Naive thymus-derived CD8-positive, alpha-beta T cell (primary cell): ENCODE measurements at regions not wholly inside any gene's neighbourhood (a gene's known extent, or its start where the extent isn't known, plus 50 kb on each side); places are given as distances from the start of the nearest gene placed in this dataset.
A peak's percentile ranks its signal among the peaks of the same experiment; 100 is the strongest.
"Not testable (repeated sequence)": the region's sequence is repeated elsewhere in the genome, so short reads cannot be mapped to it uniquely, and the experiment has no call there.

Source experiments
- ATAC-seq, 2 donors: fragments of 150-1000 bp; cut with Tn5 transposase in 1 of 2; sonication (Bioruptor Pico), chemical (Tn5 transposase) in 1 of 2; 1 replicate in 1 of 2; 2 replicates in 1 of 2; pipeline ENCODE4 v1.10.0; 2021; ENCODE audit warnings: mild to moderate bottlenecking in 2 of 2, moderate library complexity in 2 of 2
- POLR2A ChIA-PET: fragments of 350-600 bp; sonication (Branson Sonifier 250); formaldehyde crosslinking; loops from one replicate; lab custom pipeline; 2021; ENCODE audit warnings: antibody characterized with exemption; lab: Charles Lee
- DNase-seq, 10 donors: peaks; one replicate each; pipeline versions ENCODE4 v3.0.0 to v3.0.0-alpha.2; 2020 to 2022
- H3K27ac Mint-ChIP-seq, 10 donors: one replicate each; pipeline ENCODE4 v1.8.0; 2020 to 2022; ENCODE audit warnings: mild to moderate bottlenecking in 10 of 10, mixed read lengths in 10 of 10, moderate library complexity in 4 of 10, inconsistent platforms in 1 of 10
- H3K27me3 Mint-ChIP-seq, 5 donors: one replicate each; pipeline ENCODE4 v1.8.0; 2021 to 2022; ENCODE audit warnings: mixed read lengths in 5 of 5
- H3K36me3 Mint-ChIP-seq, 3 donors: one replicate each; pipeline ENCODE4 v1.8.0; 2020 to 2022; ENCODE audit warnings: mixed read lengths in 3 of 3, mild to moderate bottlenecking in 2 of 3, inconsistent platforms in 1 of 3
- H3K4me1 Mint-ChIP-seq, 4 donors: one replicate each; pipeline ENCODE4 v1.8.0; 2021 to 2022; ENCODE audit warnings: mixed read lengths in 4 of 4
- H3K4me3 Mint-ChIP-seq, 10 donors: one replicate each; pipeline ENCODE4 v1.8.0; 2020 to 2022; ENCODE audit warnings: mild to moderate bottlenecking in 10 of 10, mixed read lengths in 10 of 10, moderate library complexity in 6 of 10, inconsistent platforms in 1 of 10
- H3K9me3 Mint-ChIP-seq, 9 donors: one replicate each; pipeline ENCODE4 v1.8.0; 2020 to 2022; ENCODE audit warnings: mixed read lengths in 9 of 9, mild to moderate bottlenecking in 3 of 9, inconsistent platforms in 1 of 9, moderate library complexity in 1 of 9

GRCh38 chrX:142390998-142391397, 185.9 kb upstream of the MAGEC2 start:
- DNase-seq, ATAC-seq, POLR2A ChIA-PET, H3K27ac Mint-ChIP-seq, H3K4me3 Mint-ChIP-seq, H3K4me1 Mint-ChIP-seq, H3K27me3 Mint-ChIP-seq, H3K36me3 Mint-ChIP-seq: not testable (repeated sequence)
- H3K9me3 Mint-ChIP-seq, result peaks cover 0 to 11% (median 2%) of the 10 kb centered on the region in 9 donors

- H3K36me3 Mint-ChIP-seq, result no peaks in the 10 kb centered on the region
- no peak for DNase-seq
- H3K27ac Mint-ChIP-seq, result no peak overlapping the region
- H3K4me1 Mint-ChIP-seq, result no peaks in the 10 kb centered on the region
- peaks cover 0 to 4% (median 0%) of the 10 kb centered on the region in 9 donors for H3K9me3 Mint-ChIP-seq
- H3K4me3 Mint-ChIP-seq, result no peak overlapping the region
- no peaks in the 10 kb centered on the region for H3K27me3 Mint-ChIP-seq
- ATAC-seq, result no peak
- POLR2A ChIA-PET, result no interaction called here
These were observed 158.4 kb upstream of the MAGEC2 start for GRCh38 chrX:142363501-142363900.

- Mint-ChIP-seq H3K36me3 (no peaks in the 10 kb centered on the region), H3K27me3 (no peaks in the 10 kb centered on the region), H3K4me1 (no peaks in the 10 kb centered on the region), H3K9me3 (no peaks in the 10 kb centered on the region), H3K4me3 (no peak overlapping the region), H3K27ac (no peak overlapping the region)
- DNase-seq (no peak), ATAC-seq (no peak)
- POLR2A ChIA-PET, result no interaction called here
These were observed 154.2 kb upstream of the MAGEC2 start for GRCh38 chrX:142359331-142359730.

GRCh38 chrX:142327182-142327581, 122.1 kb upstream of the MAGEC2 start:
- Mint-ChIP-seq H3K36me3 (no peaks in the 10 kb centered on the region), H3K4me3 (no peak overlapping the region), H3K27ac (no peak overlapping the region), H3K9me3 (peaks cover 0 to 18% (median 0%) of the 10 kb centered on the region in 9 donors), H3K4me1 (no peaks in the 10 kb centered on the region), H3K27me3 (no peaks in the 10 kb centered on the region)
- POLR2A ChIA-PET, result no interaction called here
- no peak for DNase-seq
- ATAC-seq, result no peak

- POLR2A ChIA-PET, result no interaction called here
- DNase-seq (no peak), ATAC-seq (no peak)
- no peak overlapping the region for H3K27ac Mint-ChIP-seq
- no peaks in the 10 kb centered on the region for H3K27me3 Mint-ChIP-seq
- peaks cover 0 to 4% (median 0%) of the 10 kb centered on the region in 9 donors for H3K9me3 Mint-ChIP-seq
- no peaks in the 10 kb centered on the region for H3K36me3 Mint-ChIP-seq
- H3K4me3 Mint-ChIP-seq, result no peak overlapping the region
- H3K4me1 Mint-ChIP-seq, result no peaks in the 10 kb centered on the region
These were observed 107.5 kb upstream of the MAGEC2 start for GRCh38 chrX:142312591-142312990.

- H3K4me1 Mint-ChIP-seq, result no peaks in the 10 kb centered on the region
- ATAC-seq, result no peak
- H3K9me3 Mint-ChIP-seq, result peaks cover 0 to 16% (median 3%) of the 10 kb centered on the region in 9 donors
- DNase-seq, result no peak
- H3K36me3 Mint-ChIP-seq, result no peaks in the 10 kb centered on the region
- H3K4me3 Mint-ChIP-seq, result no peak overlapping the region
- no peak overlapping the region for H3K27ac Mint-ChIP-seq
- POLR2A ChIA-PET, result no interaction called here
- no peaks in the 10 kb centered on the region for H3K27me3 Mint-ChIP-seq
These were observed 94.3 kb upstream of the MAGEC2 start for GRCh38 chrX:142299406-142299805.

- ATAC-seq (no peak), DNase-seq (no peak)
- no peaks in the 10 kb centered on the region for H3K36me3 Mint-ChIP-seq
- H3K4me1 Mint-ChIP-seq, result no peaks in the 10 kb centered on the region
- H3K4me3 Mint-ChIP-seq, result no peak overlapping the region
- peaks cover 0 to 9% (median 2%) of the 10 kb centered on the region in 9 donors for H3K9me3 Mint-ChIP-seq
- no peaks in the 10 kb centered on the region for H3K27me3 Mint-ChIP-seq
- POLR2A ChIA-PET, result no interaction called here
- no peak overlapping the region for H3K27ac Mint-ChIP-seq
These were observed 91.3 kb upstream of the MAGEC2 start for GRCh38 chrX:142296421-142296820.

GRCh38 chrX:142295190-142295589, 90.1 kb upstream of the MAGEC2 start:
- Mint-ChIP-seq H3K27ac (no peak overlapping the region), H3K36me3 (no peaks in the 10 kb centered on the region), H3K4me3 (no peak overlapping the region), H3K9me3 (peaks cover 0 to 9% (median 2%) of the 10 kb centered on the region in 9 donors), H3K27me3 (no peaks in the 10 kb centered on the region), H3K4me1 (no peaks in the 10 kb centered on the region)
- POLR2A ChIA-PET, result no interaction called here
- no peak for ATAC-seq
- no peak for DNase-seq

- H3K4me1 Mint-ChIP-seq, H3K27ac Mint-ChIP-seq, H3K4me3 Mint-ChIP-seq, H3K36me3 Mint-ChIP-seq, DNase-seq, ATAC-seq, POLR2A ChIA-PET, H3K27me3 Mint-ChIP-seq: not testable (repeated sequence)
- peaks cover 0 to 16% (median 7%) of the 10 kb centered on the region in 9 donors for H3K9me3 Mint-ChIP-seq
These were observed 65.1 kb upstream of the MAGEC2 start for GRCh38 chrX:142270166-142270565.

- DNase-seq (no peak), ATAC-seq (no peak)
- no peaks in the 10 kb centered on the region for H3K27me3 Mint-ChIP-seq
- H3K9me3 Mint-ChIP-seq, result peaks cover 0 to 6% (median 0%) of the 10 kb centered on the region in 9 donors
- H3K27ac Mint-ChIP-seq, result no peak overlapping the region
- POLR2A ChIA-PET, result no interaction called here
- H3K4me1 Mint-ChIP-seq, result no peaks in the 10 kb centered on the region
- no peaks in the 10 kb centered on the region for H3K36me3 Mint-ChIP-seq
- H3K4me3 Mint-ChIP-seq, result no peak overlapping the region
These were observed 61.3 kb upstream of the MAGEC2 start for GRCh38 chrX:142266417-142266816.

- DNase-seq, result peak in 1 of 10 donors; percentile 3
- H3K27me3 Mint-ChIP-seq, H3K4me1 Mint-ChIP-seq, H3K27ac Mint-ChIP-seq, H3K36me3 Mint-ChIP-seq, POLR2A ChIA-PET, ATAC-seq, H3K4me3 Mint-ChIP-seq, H3K9me3 Mint-ChIP-seq: not testable (repeated sequence)
These were observed 60.5 kb upstream of the MAGEC2 start for GRCh38 chrX:142265549-142265948.

GRCh38 chrX:142256935-142257334, 51.8 kb upstream of the MAGEC2 start:
- no peak overlapping the region for H3K27ac Mint-ChIP-seq
- H3K27me3 Mint-ChIP-seq, result no peaks in the 10 kb centered on the region
- no peak overlapping the region for H3K4me3 Mint-ChIP-seq
- POLR2A ChIA-PET, result no interaction called here
- DNase-seq (no peak), ATAC-seq (no peak)
- no peaks in the 10 kb centered on the region for H3K4me1 Mint-ChIP-seq
- H3K9me3 Mint-ChIP-seq, result peaks cover 0 to 10% (median 0%) of the 10 kb centered on the region in 9 donors
- no peaks in the 10 kb centered on the region for H3K36me3 Mint-ChIP-seq
